GM06990 (cell line): ENCODE measurements at regions not wholly inside any gene's neighbourhood (a gene's known extent, or its start where the extent isn't known, plus 50 kb on each side); places are given as distances from the start of the nearest gene placed in this dataset.
"Not testable (repeated sequence)": the region's sequence is repeated elsewhere in the genome, so short reads cannot be mapped to it uniquely, and the experiment has no call there.

Experiments used
- DNase-seq: peaks from one replicate; pipeline ENCODE4 v3.0.0-alpha.2; 2011; ENCODE audit not compliant: insufficient read length; ENCODE audit errors: extremely low read depth
- H3K27me3 ChIP-seq: replicated peaks from 2 replicates; pipeline ENCODE4 v1.6.0; 2011; ENCODE audit warnings: low read length; ENCODE audit not compliant: control insufficient read depth, insufficient read depth
- H3K36me3 ChIP-seq: 2 replicates; pipeline ENCODE4 v1.5.1; 2011; ENCODE audit warnings: low read length; ENCODE audit not compliant: control insufficient read depth, insufficient read depth
- H3K4me3 ChIP-seq: replicated peaks from 2 replicates; pipeline ENCODE4 v1.5.1; 2011; ENCODE audit warnings: low read depth, mild to moderate bottlenecking, control low read depth, low read length
- CTCF ChIP-seq: IDR thresholded peaks from 2 replicates; pipeline ENCODE4 v1.5.1; 2011; ENCODE audit warnings: low read length, control low read depth, mild to moderate bottlenecking, inconsistent platforms; ENCODE audit not compliant: insufficient read depth, poor library complexity, severe bottlenecking

GRCh38 chr1:30524840-30525617 lies 198.4 kb downstream of the MATN1 start:
- Histone ChIP-seq H3K36me3 (no peaks in the 10 kb centered on the region), H3K4me3 (no peak overlapping the region), H3K27me3 (peaks cover 2% of the 10 kb centered on the region)
- DNase-seq = no peak
- TF ChIP-seq CTCF = no peak

- not testable (repeated sequence) for DNase-seq, H3K36me3 ChIP-seq, H3K27me3 ChIP-seq, H3K4me3 ChIP-seq
Observed at GRCh38 chr1:30524025-30524555, 199.3 kb downstream of the MATN1 start.

GRCh38 chr1:30523055-30524020 lies 200.0 kb downstream of the MATN1 start:
- H3K4me3 ChIP-seq = no peak overlapping the region
- peaks cover 2% of the 10 kb centered on the region for H3K27me3 ChIP-seq
- TF ChIP-seq CTCF = no peak
- H3K36me3 ChIP-seq = no peaks in the 10 kb centered on the region
- DNase-seq = no peak

- peaks cover 2% of the 10 kb centered on the region for H3K27me3 ChIP-seq
- TF ChIP-seq CTCF = no peak
- no peaks in the 10 kb centered on the region for H3K36me3 ChIP-seq
- no peak overlapping the region for H3K4me3 ChIP-seq
- DNase-seq = no peak
Observed at GRCh38 chr1:30522031-30523004, 201.1 kb downstream of the MATN1 start.

- no peak for TF ChIP-seq CTCF
- no peak for DNase-seq
- no peak overlapping the region for H3K4me3 ChIP-seq
- H3K36me3 ChIP-seq = no peaks in the 10 kb centered on the region
- peaks cover 2% of the 10 kb centered on the region for H3K27me3 ChIP-seq
Observed at GRCh38 chr1:30521261-30521865, 202.0 kb downstream of the MATN1 start.
